ENCODE measurements at regions not wholly inside any gene's neighbourhood (a gene's known extent, or its start where the extent isn't known, plus 50 kb on each side); places are given as distances from the start of the nearest gene placed in this dataset.

GRCh38 chr3:41026394-41027177 lies 172.7 kb upstream of the CTNNB1 start:
- Histone ChIP-seq H3K4me2 (ENCODE audit: low read length) (no peak overlapping the region), H3K36me3 (ENCODE audit: control insufficient read depth, insufficient read depth, low read length) (no peaks in the 10 kb centered on the region), H3K79me2 (no peaks in the 10 kb centered on the region), H2AFZ (peak overlapping the region; percentile 19), H3K9me3 (ENCODE audit: control insufficient read depth, low read length) (no peaks in the 10 kb centered on the region), H3K9ac (no peak overlapping the region), H3K27ac (no peak overlapping the region), H3K4me3 (ENCODE audit: low read depth, low read length) (no peak overlapping the region), H3K27me3 (ENCODE audit: control insufficient read depth, insufficient read depth, low read length) (no peaks in the 10 kb centered on the region), H3K4me1 (peaks cover 6% of the 10 kb centered on the region)
- TF ChIP-seq CTCF (IDR thresholded peaks at IDR 0.05), result no peak

DNA sequence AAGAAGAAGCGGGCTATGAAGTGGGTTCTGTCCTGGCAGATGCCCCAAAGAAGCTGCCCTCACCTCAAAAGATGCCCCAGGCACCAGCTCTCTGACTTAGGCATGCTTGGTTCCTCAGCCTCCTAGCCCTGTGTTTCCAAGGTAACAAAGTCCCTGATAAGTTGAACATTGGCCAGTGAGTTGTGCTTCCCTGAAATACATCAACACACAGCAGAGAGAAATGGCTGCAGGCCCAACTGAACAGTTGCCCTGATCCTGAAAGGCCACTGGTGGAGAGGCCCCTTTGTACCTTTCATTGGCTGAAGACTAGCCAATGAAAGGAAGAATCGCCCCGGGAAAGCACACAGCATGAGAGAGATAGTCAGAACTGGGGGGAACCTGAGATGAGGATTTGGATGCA lies 169.9 kb upstream of the CTNNB1 start:
- no peak overlapping the region for H3K4me3 ChIP-seq (ENCODE audit: low read depth, low read length)
- H3K36me3 ChIP-seq (ENCODE audit: control insufficient read depth, insufficient read depth, low read length), result no peaks in the 10 kb centered on the region
- TF ChIP-seq CTCF (IDR thresholded peaks at IDR 0.05), result no peak
- no peak overlapping the region for H3K9ac ChIP-seq
- H3K9me3 ChIP-seq (ENCODE audit: control insufficient read depth, low read length), result no peaks in the 10 kb centered on the region
- H3K27me3 ChIP-seq (ENCODE audit: control insufficient read depth, insufficient read depth, low read length), result no peaks in the 10 kb centered on the region
- no peaks in the 10 kb centered on the region for H3K79me2 ChIP-seq
- no peak overlapping the region for H2AFZ ChIP-seq
- H3K27ac ChIP-seq, result no peak overlapping the region
- H3K4me1 ChIP-seq, result peaks cover 11% of the 10 kb centered on the region
- no peak overlapping the region for H3K4me2 ChIP-seq (ENCODE audit: low read length)

DNA sequence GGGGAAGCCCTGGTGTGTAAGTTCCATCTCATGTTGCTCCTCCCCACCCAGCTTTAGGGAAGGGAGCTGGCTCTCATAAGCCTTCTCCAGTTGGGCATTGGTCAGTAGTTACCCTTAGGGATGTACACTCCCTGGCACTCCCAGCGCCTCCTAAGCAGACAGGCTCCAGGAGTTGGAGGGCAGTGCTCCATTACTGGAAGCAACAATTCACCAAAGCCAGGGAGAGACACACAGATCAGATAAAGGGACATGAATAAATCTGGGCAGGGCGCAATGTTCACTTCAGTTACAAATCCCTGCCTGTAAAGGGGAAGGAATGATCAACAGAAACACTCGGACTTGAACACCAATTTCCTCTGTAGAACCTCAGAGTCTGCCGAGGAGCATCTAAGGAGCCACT lies 169.1 kb upstream of the CTNNB1 start:
- no peaks in the 10 kb centered on the region for H3K36me3 ChIP-seq (ENCODE audit: control insufficient read depth, insufficient read depth, low read length)
- no peaks in the 10 kb centered on the region for H3K27me3 ChIP-seq (ENCODE audit: control insufficient read depth, insufficient read depth, low read length)
- no peak overlapping the region for H3K9ac ChIP-seq
- no peaks in the 10 kb centered on the region for H3K9me3 ChIP-seq (ENCODE audit: control insufficient read depth, low read length)
- H3K27ac ChIP-seq, result no peak overlapping the region
- peaks cover 11% of the 10 kb centered on the region for H3K4me1 ChIP-seq
- no peak overlapping the region for H3K4me3 ChIP-seq (ENCODE audit: low read depth, low read length)
- H2AFZ ChIP-seq, result no peak overlapping the region
- H3K79me2 ChIP-seq, result no peaks in the 10 kb centered on the region
- TF ChIP-seq CTCF (IDR thresholded peaks at IDR 0.05), result no peak
- H3K4me2 ChIP-seq (ENCODE audit: low read length), result no peak overlapping the region

- H3K79me2 ChIP-seq, result no peaks in the 10 kb centered on the region
These were observed 167.9 kb upstream of the CTNNB1 start for GRCh38 chr3:41031401-41031800.

More at GRCh38 chr3:41031401-41031800, 167.9 kb upstream of the CTNNB1 start:
- no peak overlapping the region for H3K4me3 ChIP-seq (ENCODE audit: low read depth, low read length)
- H3K4me2 ChIP-seq (ENCODE audit: low read length), result no peak overlapping the region
- H3K9me3 ChIP-seq (ENCODE audit: control insufficient read depth, low read length), result no peaks in the 10 kb centered on the region
- no peak overlapping the region for H2AFZ ChIP-seq
- H3K9ac ChIP-seq, result no peak overlapping the region
- no peaks in the 10 kb centered on the region for H3K36me3 ChIP-seq (ENCODE audit: control insufficient read depth, insufficient read depth, low read length)
- no peak overlapping the region for H3K27ac ChIP-seq
- H3K27me3 ChIP-seq (ENCODE audit: control insufficient read depth, insufficient read depth, low read length), result no peaks in the 10 kb centered on the region
- no peak for TF ChIP-seq CTCF (IDR thresholded peaks at IDR 0.05)
- peaks cover 7% of the 10 kb centered on the region for H3K4me1 ChIP-seq
